MCF 10A (cell line): ENCODE measurements at regions not wholly inside any gene's neighbourhood (a gene's known extent, or its start where the extent isn't known, plus 50 kb on each side); places are given as distances from the start of the nearest gene placed in this dataset.

Experiments used
- BruUV-seq: library from RNA; stranded (reverse); fragments of 400-500 nt; replicated peaks from 2 replicates; lab custom pipeline; 2021; lab: Mats Ljungman, UMichigan
- CTCF ChIA-PET: fragments of 300-600 bp; sonication (Branson Sonifier 250); formaldehyde crosslinking; extraction: SDS; loops from one replicate; lab custom pipeline; 2021; ENCODE audit warnings: antibody characterized with exemption, inconsistent platforms; lab: Yijun Ruan, JAX
- POLR2A ChIA-PET: fragments of 300-600, 350-650 bp; sonication (Branson Sonifier 250); formaldehyde crosslinking; extraction: SDS; loops from one replicate; lab custom pipeline; 2020; ENCODE audit warnings: antibody characterized with exemption, inconsistent platforms; lab: Yijun Ruan, JAX
- DNase-seq: peaks from one replicate; pipeline ENCODE4 v3.0.0-alpha.2; 2018; ENCODE audit not compliant: unreplicated experiment
- H3K27ac Mint-ChIP-seq: one replicate; pipeline ENCODE4 v1.8.0; 2022; ENCODE audit warnings: mild to moderate bottlenecking, low read depth, mixed read lengths; ENCODE audit not compliant: unreplicated experiment
- H3K27me3 Mint-ChIP-seq: one replicate; pipeline ENCODE4 v1.8.0; 2022; ENCODE audit warnings: mixed read lengths; ENCODE audit not compliant: insufficient read depth, unreplicated experiment
- H3K36me3 Mint-ChIP-seq: one replicate; pipeline ENCODE4 v1.8.0; 2022; ENCODE audit warnings: mild to moderate bottlenecking, moderate library complexity, mixed read lengths; ENCODE audit not compliant: insufficient read depth, unreplicated experiment
- H3K4me1 Mint-ChIP-seq: one replicate; pipeline ENCODE4 v1.8.0; 2022; ENCODE audit warnings: mixed read lengths; ENCODE audit not compliant: insufficient read depth, unreplicated experiment
- H3K4me3 Mint-ChIP-seq: one replicate; pipeline ENCODE4 v1.8.0; 2022; ENCODE audit warnings: mild to moderate bottlenecking, moderate library complexity, mixed read lengths; ENCODE audit not compliant: unreplicated experiment
- H3K9me3 Mint-ChIP-seq: one replicate; pipeline ENCODE4 v1.8.0; 2022; ENCODE audit warnings: mixed read lengths; ENCODE audit not compliant: unreplicated experiment
- intact Hi-C: fragments of 100-400 bp; cut with micrococcal nuclease; formaldehyde crosslinking; loops from 2 replicates; pipeline ENCODE4 v1.14.1; 2022
- TF ChIP-seq, protein P1 (sequence below): fragments of 200-600 bp; IDR thresholded peaks from one replicate; pipeline ENCODE4 v1.8.0; 2022; ENCODE audit warnings: antibody characterized with exemption, mild to moderate bottlenecking; ENCODE audit not compliant: unreplicated experiment

DNA sequence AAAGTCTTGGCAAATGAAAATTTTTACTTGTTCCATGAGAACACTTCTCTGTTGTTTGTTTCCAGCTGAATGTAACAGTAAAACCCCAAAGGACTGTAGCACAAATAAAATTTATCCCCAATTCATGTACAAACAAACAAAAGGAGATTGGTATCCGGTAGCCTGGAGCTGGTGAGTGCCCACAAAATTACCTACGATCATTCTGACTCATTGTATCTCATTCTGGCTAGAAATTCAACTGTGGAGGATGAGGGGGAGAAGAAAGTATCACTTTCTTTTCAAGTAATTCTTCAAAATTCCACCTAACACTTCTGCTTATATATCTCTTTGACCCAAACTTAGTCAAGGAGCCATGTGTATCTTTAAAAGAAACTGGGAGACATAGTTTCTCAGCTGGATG is 268.5 kb downstream of the ALG10B start:
- no TSS peak for BruUV-seq
- H3K27ac Mint-ChIP-seq = no peak overlapping the region
- H3K4me3 Mint-ChIP-seq = no peak overlapping the region
- ChIA-PET POLR2A (no interaction called here), CTCF (no interaction called here)
- no peaks in the 10 kb centered on the region for H3K36me3 Mint-ChIP-seq
- no peaks in the 10 kb centered on the region for H3K9me3 Mint-ChIP-seq
- intact Hi-C loops = no loop called here
- peaks cover 15% of the 10 kb centered on the region for H3K4me1 Mint-ChIP-seq
- DNase-seq = peak; percentile 27
- TF ChIP-seq, protein P1, sequence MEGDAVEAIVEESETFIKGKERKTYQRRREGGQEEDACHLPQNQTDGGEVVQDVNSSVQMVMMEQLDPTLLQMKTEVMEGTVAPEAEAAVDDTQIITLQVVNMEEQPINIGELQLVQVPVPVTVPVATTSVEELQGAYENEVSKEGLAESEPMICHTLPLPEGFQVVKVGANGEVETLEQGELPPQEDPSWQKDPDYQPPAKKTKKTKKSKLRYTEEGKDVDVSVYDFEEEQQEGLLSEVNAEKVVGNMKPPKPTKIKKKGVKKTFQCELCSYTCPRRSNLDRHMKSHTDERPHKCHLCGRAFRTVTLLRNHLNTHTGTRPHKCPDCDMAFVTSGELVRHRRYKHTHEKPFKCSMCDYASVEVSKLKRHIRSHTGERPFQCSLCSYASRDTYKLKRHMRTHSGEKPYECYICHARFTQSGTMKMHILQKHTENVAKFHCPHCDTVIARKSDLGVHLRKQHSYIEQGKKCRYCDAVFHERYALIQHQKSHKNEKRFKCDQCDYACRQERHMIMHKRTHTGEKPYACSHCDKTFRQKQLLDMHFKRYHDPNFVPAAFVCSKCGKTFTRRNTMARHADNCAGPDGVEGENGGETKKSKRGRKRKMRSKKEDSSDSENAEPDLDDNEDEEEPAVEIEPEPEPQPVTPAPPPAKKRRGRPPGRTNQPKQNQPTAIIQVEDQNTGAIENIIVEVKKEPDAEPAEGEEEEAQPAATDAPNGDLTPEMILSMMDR = no peak
- no peaks in the 10 kb centered on the region for H3K27me3 Mint-ChIP-seq

DNA sequence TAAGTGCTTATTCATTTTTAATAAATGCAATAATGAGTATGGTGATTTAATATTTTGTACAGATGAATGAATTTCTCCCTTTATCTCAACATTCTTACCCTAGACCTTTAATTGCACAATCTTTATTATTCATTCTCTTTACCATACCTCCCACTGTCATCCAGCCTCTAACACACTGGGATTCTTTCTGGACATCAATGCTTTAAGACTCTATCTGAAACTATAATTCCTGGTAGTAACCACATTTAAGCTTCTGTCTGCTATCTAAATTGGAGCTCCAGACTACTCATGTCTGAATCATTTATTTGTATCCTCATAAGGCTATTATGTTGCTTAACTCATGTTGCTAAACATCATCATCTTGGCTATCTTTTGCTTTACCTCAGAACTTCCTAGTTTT is 270.2 kb downstream of the ALG10B start:
- Mint-ChIP-seq H3K9me3 (no peaks in the 10 kb centered on the region), H3K4me3 (no peak overlapping the region), H3K4me1 (peaks cover 15% of the 10 kb centered on the region), H3K27ac (no peak overlapping the region), H3K27me3 (no peaks in the 10 kb centered on the region), H3K36me3 (no peaks in the 10 kb centered on the region)
- POLR2A ChIA-PET = interaction anchor here (0.6 to 1.2 kb wide), 4 partner anchors 10 to 746 kb away, joined by 3 read pairs; no protein-coding TSS in a partner anchor
- CTCF ChIA-PET = interaction anchor here (0.5 to 0.6 kb wide), 4 partner anchors 16 to 252 kb away, joined by 3 to 4 read pairs (median 3); no protein-coding TSS in a partner anchor
- intact Hi-C loops = no loop called here
- BruUV-seq = no TSS peak
- TF ChIP-seq, protein P1 = no peak
- peak; percentile 56 for DNase-seq

DNA sequence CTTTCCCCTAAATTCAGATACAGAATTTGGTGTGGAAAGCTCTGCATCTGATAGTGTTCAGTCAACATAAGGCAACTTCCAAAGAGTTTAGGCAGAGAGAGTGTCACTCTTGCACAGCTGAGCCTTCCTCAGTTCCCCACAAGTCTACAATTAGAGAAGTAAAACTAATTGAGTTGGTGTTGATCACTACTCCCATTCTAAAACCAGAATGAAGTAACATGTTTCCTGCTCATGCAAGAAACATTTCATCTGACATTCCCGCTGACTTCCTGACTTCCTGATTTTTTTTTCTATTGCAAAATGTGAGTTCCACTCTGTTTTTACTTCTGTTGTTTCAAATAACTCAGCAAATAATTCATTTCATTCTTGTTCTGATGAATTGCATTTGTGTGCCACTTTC is 271.0 kb downstream of the ALG10B start:
- ChIA-PET CTCF (interaction anchor here (0.6 to 1.0 kb wide), 2 partner anchors 43 to 203 kb away, joined by 3 to 6 read pairs; no protein-coding TSS in a partner anchor), POLR2A (interaction anchor here (0.9 to 1.2 kb wide), 2 partner anchors 9 to 40 kb away, joined by 3 read pairs; no protein-coding TSS in a partner anchor)
- Mint-ChIP-seq H3K36me3 (no peaks in the 10 kb centered on the region), H3K4me3 (no peak overlapping the region), H3K27me3 (no peaks in the 10 kb centered on the region), H3K27ac (no peak overlapping the region), H3K9me3 (no peaks in the 10 kb centered on the region), H3K4me1 (peaks cover 15% of the 10 kb centered on the region)
- TF ChIP-seq, protein P1 = no peak
- no TSS peak for BruUV-seq
- DNase-seq = peak; percentile 26
- intact Hi-C loops = no loop called here

DNA sequence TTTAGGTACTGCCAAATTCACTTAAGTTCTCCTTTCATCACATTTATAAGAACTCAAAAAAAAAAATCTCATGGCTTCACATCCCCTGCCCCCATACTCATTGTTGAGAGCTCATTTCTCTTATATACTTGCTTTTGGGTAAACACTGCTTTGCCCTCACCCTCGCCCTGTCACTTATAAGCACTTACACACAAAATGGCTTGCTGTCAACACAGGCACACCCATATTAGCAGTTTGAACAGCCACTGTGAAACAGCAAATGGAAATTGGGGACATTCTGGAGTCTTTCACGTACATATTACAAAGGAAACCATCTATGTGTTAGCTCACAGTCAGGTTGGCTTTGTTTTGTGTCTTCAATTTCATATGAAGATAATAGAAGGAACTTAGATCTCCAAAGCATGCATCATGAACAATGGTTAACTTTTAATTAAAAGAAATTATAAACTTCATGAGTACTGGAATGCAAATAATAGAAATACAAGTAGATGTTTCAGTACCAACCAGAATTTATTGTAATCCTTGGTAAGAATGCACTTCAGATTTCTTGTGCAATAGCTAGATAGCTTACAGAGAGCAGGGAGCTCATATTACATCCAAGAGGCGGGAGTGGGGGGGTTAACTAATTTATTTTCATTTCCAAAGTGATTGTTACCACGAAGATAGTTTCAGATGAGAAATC is 272.2 kb downstream of the ALG10B start:
- DNase-seq = peak; percentile 27
- Mint-ChIP-seq H3K27ac (no peak overlapping the region), H3K4me1 (peaks cover 15% of the 10 kb centered on the region), H3K27me3 (no peaks in the 10 kb centered on the region), H3K4me3 (no peak overlapping the region), H3K9me3 (no peaks in the 10 kb centered on the region), H3K36me3 (no peaks in the 10 kb centered on the region)
- no TSS peak for BruUV-seq
- CTCF ChIA-PET = interaction anchor here (1.0 kb wide), 1 partner anchor 204 kb away, joined by 3 read pairs; no protein-coding TSS in a partner anchor
- POLR2A ChIA-PET = interaction anchor here (0.6 to 1.7 kb wide), 3 partner anchors 203 to 318 kb away, joined by 3 to 4 read pairs (median 3); no protein-coding TSS in a partner anchor
- intact Hi-C loops = no loop called here
- TF ChIP-seq, protein P1 = no peak
